ENCODE measurements at regions not wholly inside any gene's neighbourhood (a gene's known extent, or its start where the extent isn't known, plus 50 kb on each side); places are given as distances from the start of the nearest gene placed in this dataset.
"Not testable (repeated sequence)": the region's sequence is repeated elsewhere in the genome, so short reads cannot be mapped to it uniquely, and the experiment has no call there.

DNA sequence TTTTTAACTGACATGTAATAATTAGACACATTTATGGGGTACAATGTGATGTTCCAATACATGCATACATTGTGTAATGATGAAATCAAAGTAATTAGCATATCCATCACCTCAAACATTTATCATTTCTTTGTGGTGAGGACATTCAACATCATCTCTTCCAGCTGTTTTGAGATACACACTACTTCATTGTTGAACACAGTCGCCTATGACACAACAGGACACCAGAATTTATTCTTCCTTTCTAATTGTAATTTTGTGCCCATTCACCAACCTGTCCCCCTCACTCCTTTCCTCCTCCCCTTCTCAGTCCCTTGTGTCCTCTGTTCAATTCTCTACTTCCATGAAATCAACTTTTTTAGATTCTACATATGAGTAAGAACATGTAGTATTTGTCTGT lies 113.4 kb upstream of the CBLB start:
- DNase-seq: no peak

DNA sequence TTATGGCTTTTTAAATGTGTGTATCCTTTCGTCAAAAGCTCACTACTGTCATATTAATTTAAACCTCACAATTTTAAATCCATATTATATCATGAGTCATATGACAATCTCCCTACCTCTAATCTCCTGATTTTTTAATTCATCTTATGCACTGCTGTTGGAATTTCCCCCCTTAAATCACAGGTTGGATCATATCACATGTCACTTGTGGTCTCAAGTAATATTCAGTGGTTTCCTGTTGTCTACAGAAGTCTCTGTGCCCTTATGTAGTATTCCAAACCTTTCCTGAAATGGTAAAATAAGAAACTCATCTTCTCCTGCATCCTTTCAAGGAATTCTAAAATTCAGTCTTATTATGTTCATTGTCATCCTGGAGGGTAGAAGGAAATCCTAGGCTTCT lies 116.0 kb upstream of the CBLB start:
- no peak for DNase-seq

DNA sequence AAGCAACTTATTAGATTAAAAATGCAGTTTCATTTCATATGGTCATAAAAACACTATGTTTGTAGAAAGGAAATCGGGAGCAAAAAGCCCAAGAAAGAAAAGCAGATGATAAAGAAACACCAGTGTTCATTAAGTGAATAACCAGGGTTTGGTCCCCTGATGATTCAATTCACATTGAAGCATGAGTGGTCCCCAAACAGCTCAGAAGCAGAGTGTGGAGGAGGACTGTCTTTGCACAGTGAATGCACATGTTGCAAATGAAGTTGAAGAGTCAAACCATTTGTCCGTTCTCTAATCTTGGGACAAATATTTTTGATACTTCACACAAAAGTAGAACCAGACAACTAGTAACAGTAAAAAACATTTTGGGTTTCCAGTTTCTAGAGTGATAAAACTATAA lies 117.5 kb upstream of the CBLB start:
- not testable (repeated sequence) for DNase-seq

- no peak for DNase-seq
Measured at GRCh38 chr3:105987809-105988208, 119.0 kb upstream of the CBLB start.

DNA sequence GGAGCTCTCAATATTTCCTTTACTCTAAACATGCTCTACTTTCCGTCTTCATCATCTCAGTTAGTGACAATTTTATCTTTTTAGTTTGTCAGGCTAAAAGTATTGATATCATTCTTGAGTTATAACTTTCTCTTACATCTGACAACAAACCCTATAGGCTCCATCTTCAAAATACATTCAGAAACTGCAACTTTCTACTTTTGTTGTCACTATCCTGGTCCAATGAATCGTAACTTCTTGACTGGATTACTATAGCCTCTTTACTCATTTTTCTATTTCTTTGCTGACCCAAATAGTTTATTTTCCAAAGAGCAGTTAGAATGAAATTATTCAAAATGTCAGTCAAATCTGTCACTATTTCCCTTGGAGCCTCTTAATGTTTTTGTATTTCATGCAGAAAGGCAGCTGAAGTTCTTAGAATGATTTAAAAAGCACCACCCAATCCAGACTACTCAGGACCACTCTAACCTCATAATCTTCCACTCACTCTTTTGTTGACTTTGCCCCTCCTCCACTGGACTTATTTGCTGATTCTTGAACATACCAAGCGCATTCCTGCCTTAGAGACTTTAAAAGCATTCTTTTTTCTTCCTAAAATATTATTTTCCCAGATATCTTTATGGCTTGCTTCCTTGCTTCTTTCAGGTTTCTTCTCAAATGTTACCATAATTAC lies 119.9 kb upstream of the CBLB start:
- DNase-seq: no peak

- DNase-seq: no peak
Measured at GRCh38 chr3:105996781-105997180, 128.0 kb upstream of the CBLB start.

DNA sequence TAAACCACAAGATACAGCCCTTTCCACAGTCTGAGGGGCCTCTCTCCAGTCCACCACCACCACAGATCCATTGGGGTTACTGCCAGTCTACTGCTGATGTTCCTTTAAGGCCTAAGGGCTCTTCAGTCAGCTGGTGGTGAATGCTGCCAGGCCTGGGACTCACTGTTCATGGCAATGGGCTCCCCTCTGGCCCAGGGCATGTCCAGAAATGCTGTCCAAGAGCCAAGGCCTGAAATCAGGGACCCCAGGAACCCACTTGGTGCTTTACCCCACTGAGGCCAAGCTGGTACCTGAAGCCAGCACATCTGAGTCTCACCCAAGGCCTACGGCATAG lies 128.6 kb upstream of the CBLB start:
- DNase-seq: no peak

- no peak for DNase-seq
Measured at GRCh38 chr3:105997800-105998526, 129.2 kb upstream of the CBLB start.

- no peak for DNase-seq
Measured at GRCh38 chr3:105999856-106000255, 131.0 kb upstream of the CBLB start.

DNA sequence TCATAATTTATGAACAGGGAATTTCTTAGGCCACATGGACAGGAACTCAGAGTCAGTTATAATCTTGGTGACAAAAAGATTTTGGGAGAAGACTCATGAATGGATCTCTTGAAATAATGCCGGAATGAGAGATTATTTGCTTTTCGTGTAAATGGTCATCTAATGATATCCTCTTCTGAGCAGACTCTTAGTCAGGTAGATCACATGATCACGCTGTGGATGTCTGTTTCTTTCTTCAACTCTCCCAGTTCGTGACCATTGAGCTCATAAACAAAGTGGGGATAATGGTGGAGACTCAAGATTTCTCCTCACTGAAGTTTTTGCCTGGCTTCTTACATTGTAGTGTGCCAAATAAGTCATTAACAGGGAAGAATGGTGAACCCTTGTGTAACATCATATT lies 133.1 kb upstream of the CBLB start:
- DNase-seq: no peak

DNA sequence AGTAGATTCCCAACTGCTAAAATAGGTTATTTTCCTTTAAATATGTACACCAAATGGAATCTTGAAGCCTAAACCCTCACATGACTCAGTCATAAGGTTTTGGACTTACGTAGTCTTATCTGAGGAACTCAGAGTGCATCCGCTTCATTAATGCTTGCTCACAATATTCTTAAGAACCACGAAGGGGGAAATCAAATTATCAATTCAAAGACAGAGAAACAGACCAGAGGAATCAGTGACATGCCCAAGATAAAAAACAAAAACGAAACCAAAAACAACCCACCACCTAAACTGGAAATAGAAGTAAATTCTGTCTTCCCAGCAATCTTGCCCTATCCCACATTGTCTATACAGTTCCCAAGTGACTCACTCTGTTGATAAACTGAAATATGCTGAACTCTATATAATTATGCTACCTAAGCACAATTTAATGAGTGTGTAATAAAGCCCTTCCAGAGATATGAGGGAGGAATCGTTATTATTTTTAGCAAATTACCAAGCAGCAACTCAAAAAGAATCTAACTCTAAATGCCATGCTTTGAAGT lies 135.4 kb upstream of the CBLB start:
- no peak for DNase-seq

GRCh38 chr3:106004826-106005225 lies 136.0 kb upstream of the CBLB start:
- DNase-seq: no peak

- DNase-seq: no peak
Measured at GRCh38 chr3:106006001-106006400, 137.2 kb upstream of the CBLB start.

DNA sequence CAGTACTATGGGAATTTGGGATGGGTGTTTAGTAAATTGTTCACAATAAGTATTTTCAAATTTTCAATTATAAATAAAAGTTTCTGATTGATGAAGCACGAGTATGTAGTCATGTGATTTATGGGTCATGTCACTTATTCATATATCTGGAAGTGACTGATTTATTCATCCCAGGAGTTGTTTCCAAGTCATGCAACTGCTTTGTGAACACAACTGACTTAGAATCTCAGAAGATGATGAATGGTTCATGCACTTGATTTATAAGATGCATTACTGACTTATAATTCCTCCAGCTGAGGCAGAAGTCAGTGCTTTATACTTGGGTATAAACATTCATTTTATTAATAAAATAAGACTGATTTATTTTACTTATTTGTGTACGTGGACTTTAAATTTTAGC lies 137.8 kb upstream of the CBLB start:
- DNase-seq: no peak

GRCh38 chr3:106007512-106007911 lies 138.7 kb upstream of the CBLB start:
- DNase-seq: peak; percentile 31

DNA sequence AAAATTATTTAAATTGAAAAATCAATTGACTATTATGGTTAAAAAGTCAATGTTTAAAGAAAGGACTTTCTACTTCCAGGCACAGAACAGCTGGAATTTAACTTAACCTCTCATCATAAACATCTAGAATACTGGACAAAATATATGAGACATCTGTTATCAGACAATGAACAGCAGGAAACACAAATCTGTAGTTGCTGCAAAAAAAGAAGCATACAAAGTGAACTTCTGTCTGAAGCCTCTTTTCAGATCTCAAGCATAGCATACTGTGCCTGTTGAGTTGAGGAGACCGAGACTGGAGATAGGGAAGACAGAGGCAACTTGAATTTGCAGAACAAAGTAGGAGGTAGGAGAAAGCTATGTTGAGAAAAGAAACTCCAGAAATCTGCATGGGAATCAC lies 140.0 kb upstream of the CBLB start:
- no peak for DNase-seq

- no peak for DNase-seq
Measured at GRCh38 chr3:106010829-106011228, 142.0 kb upstream of the CBLB start.

DNA sequence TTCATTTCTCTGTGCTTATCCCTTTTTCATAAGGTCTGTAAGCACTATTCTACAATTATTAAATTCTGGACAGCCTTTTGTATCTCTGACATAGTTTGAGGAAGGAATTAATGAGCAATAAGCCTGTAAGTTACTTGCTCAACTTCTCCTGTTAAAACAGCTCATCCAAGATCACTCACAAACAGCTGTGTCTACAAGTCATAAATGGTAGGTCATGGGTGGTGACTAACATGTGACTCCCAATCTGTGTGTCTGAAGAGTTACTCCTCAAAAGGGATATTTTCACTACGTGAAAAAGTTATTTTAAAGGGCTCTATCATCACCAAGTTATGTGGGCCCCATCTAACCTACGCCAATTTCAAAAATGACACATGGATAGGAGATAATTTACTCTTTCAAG lies 145.2 kb upstream of the CBLB start:
- no peak for DNase-seq

GRCh38 chr3:106014518-106014917 lies 145.7 kb upstream of the CBLB start:
- no peak for DNase-seq

GRCh38 chr3:106014971-106015370 lies 146.2 kb upstream of the CBLB start:
- no peak for DNase-seq

DNA sequence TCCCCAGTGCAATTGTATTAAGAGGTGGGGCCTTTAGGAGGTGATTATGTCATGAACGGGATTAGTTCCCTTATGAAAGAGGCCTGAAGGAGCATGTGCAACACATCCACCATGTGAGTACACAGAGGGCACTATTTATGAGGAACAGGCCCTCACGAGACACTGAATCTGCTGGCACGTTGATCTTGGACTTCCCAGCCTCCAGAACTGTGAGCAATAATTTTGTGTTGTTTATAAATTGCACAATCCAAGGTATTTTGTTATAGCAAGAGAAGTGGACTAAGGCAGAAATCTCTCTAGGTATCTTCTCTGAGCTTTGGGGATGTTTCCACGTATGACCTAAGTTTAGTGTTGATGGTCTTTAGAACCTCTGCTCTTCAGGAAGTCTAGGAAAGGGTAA lies 149.3 kb upstream of the CBLB start:
- no peak for DNase-seq

GRCh38 chr3:106018929-106019550 lies 150.2 kb upstream of the CBLB start:
- no peak for DNase-seq

- DNase-seq: no peak
Measured at GRCh38 chr3:106022913-106023312, 154.1 kb upstream of the CBLB start.

- DNase-seq: no peak
Measured at GRCh38 chr3:106025151-106025722, 156.4 kb upstream of the CBLB start.

Measured in activated CD8-positive, alpha-beta memory T cell treated with anti-CD3 and anti-CD28 coated beads, Interleukin-2, amount 50 U/mL, for 4 hours (primary cell).